H9 (cell line): ENCODE measurements at regions not wholly inside any gene's neighbourhood (a gene's known extent, or its start where the extent isn't known, plus 50 kb on each side); places are given as distances from the start of the nearest gene placed in this dataset.

ENCODE experiments used
- DNase-seq: peaks from one replicate; pipeline ENCODE4 v3.0.0-alpha.2; 2017
- H2AFZ ChIP-seq: one replicate; pipeline ENCODE4 v1.6.1; 2013; ENCODE audit warnings: mild to moderate bottlenecking, low read length, control low read depth, moderate library complexity
- H2AK5ac ChIP-seq: 2 replicates; pipeline ENCODE4 v1.6.1; 2013; ENCODE audit warnings: low read length, control low read depth, mixed read lengths; ENCODE audit not compliant: insufficient read length
- H2BK120ac ChIP-seq: one replicate; pipeline ENCODE4 v1.6.1; 2013; ENCODE audit warnings: low read depth, mild to moderate bottlenecking, low read length, control low read depth, inconsistent platforms; ENCODE audit not compliant: poor library complexity, severe bottlenecking
- H2BK12ac ChIP-seq: 2 replicates; pipeline ENCODE4 v1.6.1; 2013; ENCODE audit warnings: low read length, control low read depth, mixed read lengths, low read depth; ENCODE audit not compliant: insufficient read length
- H2BK15ac ChIP-seq: 2 replicates; pipeline ENCODE4 v1.6.1; 2013; ENCODE audit warnings: low read depth, low read length, control low read depth
- H2BK20ac ChIP-seq: one replicate; pipeline ENCODE4 v1.6.1; 2013; ENCODE audit warnings: low read depth, mild to moderate bottlenecking, low read length, control low read depth, inconsistent platforms; ENCODE audit not compliant: poor library complexity, severe bottlenecking
- H2BK5ac ChIP-seq: 2 replicates; pipeline ENCODE4 v1.6.1; 2013; ENCODE audit warnings: low read length, control low read depth, mixed read lengths; ENCODE audit not compliant: insufficient read length
- H3K14ac ChIP-seq: 2 replicates; pipeline ENCODE4 v1.6.1; 2013; ENCODE audit warnings: low read length, control low read depth; ENCODE audit not compliant: insufficient read depth
- H3K18ac ChIP-seq: 2 replicates; pipeline ENCODE4 v1.6.1; 2013; ENCODE audit warnings: low read depth, mild to moderate bottlenecking, mixed read lengths, low read length, control low read depth; ENCODE audit not compliant: insufficient read length
- H3K23ac ChIP-seq: 2 replicates; pipeline ENCODE4 v1.6.1; 2013; ENCODE audit warnings: low read length, control low read depth, mixed read lengths, low read depth; ENCODE audit not compliant: insufficient read length
- H3K23me2 ChIP-seq: 2 replicates; pipeline ENCODE4 v1.6.1; 2013; ENCODE audit warnings: low read depth, mild to moderate bottlenecking, mixed read lengths, low read length, control low read depth; ENCODE audit not compliant: insufficient read length, poor library complexity, severe bottlenecking
- H3K27ac ChIP-seq: 2 replicates; pipeline ENCODE4 v1.5.1; 2013; ENCODE audit warnings: low read length, control low read depth, mixed read lengths, low read depth; ENCODE audit not compliant: insufficient read length
- H3K27me3 ChIP-seq: 2 replicates; pipeline ENCODE4 v1.6.1; 2013; ENCODE audit warnings: low read length, control low read depth, inconsistent platforms; ENCODE audit not compliant: insufficient read depth
- H3K4ac ChIP-seq: 2 replicates; pipeline ENCODE4 v1.6.1; 2013; ENCODE audit warnings: low read depth, mild to moderate bottlenecking, control low read depth, inconsistent platforms, low read length, moderate library complexity
- H3K4me1 ChIP-seq: 2 replicates; pipeline ENCODE4 v1.6.1; 2013; ENCODE audit warnings: low read length, control low read depth, inconsistent platforms; ENCODE audit not compliant: insufficient read depth
- H3K4me2 ChIP-seq: 2 replicates; pipeline ENCODE4 v1.6.1; 2013; ENCODE audit warnings: low read length, control low read depth, mixed read lengths; ENCODE audit not compliant: insufficient read length, insufficient read depth
- H3K56ac ChIP-seq: 2 replicates; pipeline ENCODE4 v1.6.1; 2013; ENCODE audit warnings: low read depth, mild to moderate bottlenecking, mixed read lengths, low read length, control low read depth; ENCODE audit not compliant: insufficient read length
- H3K79me1 ChIP-seq: 2 replicates; pipeline ENCODE4 v1.6.1; 2013; ENCODE audit warnings: low read depth, mild to moderate bottlenecking, moderate library complexity, low read length, control low read depth, inconsistent platforms; ENCODE audit not compliant: insufficient read depth, poor library complexity, severe bottlenecking
- H3K79me2 ChIP-seq: 2 replicates; pipeline ENCODE4 v1.6.1; 2013; ENCODE audit warnings: low read length, control low read depth, inconsistent platforms; ENCODE audit not compliant: insufficient read depth
- H3K9ac ChIP-seq: 2 replicates; pipeline ENCODE4 v1.6.1; 2013; ENCODE audit warnings: low read length, control low read depth, mixed read lengths; ENCODE audit not compliant: insufficient read length; ENCODE audit errors: extremely low read depth
- H3K9me3 ChIP-seq: one replicate; pipeline ENCODE4 v1.6.1; 2013; ENCODE audit warnings: low read depth, low read length, inconsistent platforms; ENCODE audit not compliant: control insufficient read depth
- H3T11ph ChIP-seq: one replicate; pipeline ENCODE4 v1.6.1; 2013; ENCODE audit warnings: mild to moderate bottlenecking, low read length, control low read depth, inconsistent platforms
- H4K20me1 ChIP-seq: one replicate; pipeline ENCODE4 v1.6.1; 2013; ENCODE audit not compliant: control insufficient read depth, insufficient read length, insufficient read depth
- H4K5ac ChIP-seq: 2 replicates; pipeline ENCODE4 v1.6.1; 2013; ENCODE audit warnings: low read depth, mild to moderate bottlenecking, mixed read lengths, low read length, control low read depth; ENCODE audit not compliant: insufficient read length
- H4K8ac ChIP-seq: replicated peaks from 2 replicates; pipeline ENCODE4 v1.6.1; 2013; ENCODE audit warnings: low read length, control low read depth, mixed read lengths, low read depth; ENCODE audit not compliant: insufficient read length
- H4K91ac ChIP-seq: 2 replicates; pipeline ENCODE4 v1.6.1; 2013; ENCODE audit warnings: low read depth, mild to moderate bottlenecking, moderate library complexity, mixed read lengths, low read length, control low read depth; ENCODE audit not compliant: insufficient read length
- H3K27ac Mint-ChIP-seq, 3 experiments: 2 replicates in 2 of 3; 3 replicates in 1 of 3; pipeline ENCODE4 v1.8.0; 2020 to 2021; ENCODE audit warnings: mixed read lengths in 3 of 3, mild to moderate bottlenecking in 1 of 3, moderate library complexity in 1 of 3
- H3K27me3 Mint-ChIP-seq: 2 replicates; pipeline ENCODE4 v1.8.0; 2021; ENCODE audit warnings: low read depth, mild to moderate bottlenecking, moderate library complexity, mixed read lengths
- H3K36me3 Mint-ChIP-seq, 3 experiments: 2 replicates in 2 of 3; 3 replicates in 1 of 3; pipeline ENCODE4 v1.8.0; 2020 to 2021; ENCODE audit warnings: low read depth in 3 of 3, mixed read lengths in 3 of 3; ENCODE audit not compliant: insufficient read depth in 1 of 3
- H3K4me1 Mint-ChIP-seq, 2 experiments: 2 replicates each; pipeline ENCODE4 v1.8.0; 2020; ENCODE audit warnings: mixed read lengths in 2 of 2
- H3K4me3 Mint-ChIP-seq, 2 experiments: 2 replicates in 1 of 2; 3 replicates in 1 of 2; pipeline ENCODE4 v1.8.0; 2020 to 2021; ENCODE audit warnings: mild to moderate bottlenecking in 2 of 2, mixed read lengths in 2 of 2, moderate library complexity in 1 of 2
- H3K9me3 Mint-ChIP-seq, 2 experiments: 2 replicates in 1 of 2; 3 replicates in 1 of 2; pipeline ENCODE4 v1.8.0; 2020; ENCODE audit warnings: mild to moderate bottlenecking in 2 of 2, mixed read lengths in 2 of 2, moderate library complexity in 1 of 2
- WGBS: extraction: QIAGEN DNeasy Blood & Tissue Kit; methylation state at CpG from one replicate; pipeline ENCODE4 v1.1.7; 2013; ENCODE audit warnings: missing lambda C conversion rate, low lambda C conversion rate, mixed read lengths; ENCODE audit not compliant: insufficient read length; ENCODE audit errors: extremely low coverage; 5-methylcytosine and 5-hydroxymethylcytosine counted together
- TF ChIP-seq, protein P1 (sequence below): fragments of 200-600 bp; sonication (generic); conservative IDR thresholded peaks from 3 replicates; pipeline ENCODE4 v1.8.0; 2021; ENCODE audit warnings: antibody characterized with exemption, mild to moderate bottlenecking

GRCh38 chr15:69797615-69798014 lies 300.1 kb downstream of the TLE3 start:
- Histone ChIP-seq H3K27ac (no peak overlapping the region), H3K18ac (no peak overlapping the region), H3K9me3 (no peaks in the 10 kb centered on the region), H4K5ac (no peak overlapping the region), H3K56ac (no peak overlapping the region), H4K91ac (no peak overlapping the region), H3K9ac (no peak overlapping the region), H2BK12ac (no peak overlapping the region), H3K23me2 (no peaks in the 10 kb centered on the region), H3K4me2 (no peak overlapping the region), H3K4me1 (no peaks in the 10 kb centered on the region; the same call in 1 of the 2 replicates), H2BK15ac (no peak overlapping the region), H3K79me1 (no peaks in the 10 kb centered on the region), H2BK5ac (no peak overlapping the region), H2BK20ac (no peak overlapping the region), H3K27me3 (no peaks in the 10 kb centered on the region), H3K4ac (no peak overlapping the region), H2BK120ac (no peak overlapping the region), H4K20me1 (no peaks in the 10 kb centered on the region), H4K8ac (no peak overlapping the region), H3K14ac (no peak overlapping the region), H3T11ph (no peak overlapping the region), H2AK5ac (no peak overlapping the region), H3K23ac (no peak overlapping the region), H3K79me2 (no peaks in the 10 kb centered on the region), H2AFZ (no peak overlapping the region)
- WGBS, result no CpG with 5 or more reads among the region's 3 CpGs
- Mint-ChIP-seq H3K4me1 (peaks cover 7% of the 10 kb centered on the region in 2 experiments), H3K36me3 (no peaks in the 10 kb centered on the region; a peak in 1 of 7 replicates), H3K4me3 (no peak overlapping the region), H3K27me3 (no peaks in the 10 kb centered on the region; the same call in none of the 2 replicates), H3K9me3 (no peaks in the 10 kb centered on the region), H3K27ac (no peak overlapping the region)
- DNase-seq, result no peak
- TF ChIP-seq, protein P1, sequence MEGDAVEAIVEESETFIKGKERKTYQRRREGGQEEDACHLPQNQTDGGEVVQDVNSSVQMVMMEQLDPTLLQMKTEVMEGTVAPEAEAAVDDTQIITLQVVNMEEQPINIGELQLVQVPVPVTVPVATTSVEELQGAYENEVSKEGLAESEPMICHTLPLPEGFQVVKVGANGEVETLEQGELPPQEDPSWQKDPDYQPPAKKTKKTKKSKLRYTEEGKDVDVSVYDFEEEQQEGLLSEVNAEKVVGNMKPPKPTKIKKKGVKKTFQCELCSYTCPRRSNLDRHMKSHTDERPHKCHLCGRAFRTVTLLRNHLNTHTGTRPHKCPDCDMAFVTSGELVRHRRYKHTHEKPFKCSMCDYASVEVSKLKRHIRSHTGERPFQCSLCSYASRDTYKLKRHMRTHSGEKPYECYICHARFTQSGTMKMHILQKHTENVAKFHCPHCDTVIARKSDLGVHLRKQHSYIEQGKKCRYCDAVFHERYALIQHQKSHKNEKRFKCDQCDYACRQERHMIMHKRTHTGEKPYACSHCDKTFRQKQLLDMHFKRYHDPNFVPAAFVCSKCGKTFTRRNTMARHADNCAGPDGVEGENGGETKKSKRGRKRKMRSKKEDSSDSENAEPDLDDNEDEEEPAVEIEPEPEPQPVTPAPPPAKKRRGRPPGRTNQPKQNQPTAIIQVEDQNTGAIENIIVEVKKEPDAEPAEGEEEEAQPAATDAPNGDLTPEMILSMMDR, result no peak
